Endothelial cell of hepatic sinusoid (primary cell): ENCODE measurements at regions not wholly inside any gene's neighbourhood (a gene's known extent, or its start where the extent isn't known, plus 50 kb on each side); places are given as distances from the start of the nearest gene placed in this dataset.

Source experiments
- in situ Hi-C: cut with HindIII; loops from 2 replicates; pipeline ENCODE4 v1.10.0; 2017; ENCODE audit warnings: low sequenced_read_pairs

DNA sequence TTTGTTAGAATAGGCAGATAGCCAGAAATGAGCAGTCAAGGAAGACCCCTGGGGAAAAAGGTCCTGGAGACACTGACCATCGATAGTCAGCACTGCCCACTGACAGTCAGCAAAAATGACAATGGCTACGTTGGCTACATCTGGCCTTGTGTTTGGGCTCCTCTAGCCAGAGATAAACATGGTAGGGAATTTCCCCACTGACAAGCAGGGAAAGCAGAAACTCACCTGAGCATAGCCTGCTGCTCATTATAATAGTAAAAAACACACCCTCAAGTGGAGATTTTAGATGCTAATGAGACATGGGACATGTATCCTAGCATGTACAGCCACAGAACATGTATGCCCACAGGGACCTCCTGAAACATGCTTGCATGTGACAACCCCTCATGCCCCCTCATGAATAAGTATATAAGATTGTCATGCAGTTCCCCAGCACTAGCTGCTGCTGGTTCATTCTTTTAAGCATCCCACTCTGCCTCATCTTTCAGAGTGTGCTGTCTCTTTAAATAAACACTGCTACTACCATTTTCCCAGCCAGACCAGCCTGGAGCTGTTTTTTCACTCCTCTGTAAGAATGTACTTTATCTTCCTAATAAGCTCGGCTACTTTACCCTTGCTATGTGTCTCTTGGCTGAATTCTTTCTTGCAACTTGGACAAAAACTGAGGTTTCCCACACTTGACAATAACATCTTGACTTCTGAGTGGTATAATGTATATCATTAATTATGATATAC, 550.1 kb upstream of the CDH8 start:
- in situ Hi-C loops = no loop called here

DNA sequence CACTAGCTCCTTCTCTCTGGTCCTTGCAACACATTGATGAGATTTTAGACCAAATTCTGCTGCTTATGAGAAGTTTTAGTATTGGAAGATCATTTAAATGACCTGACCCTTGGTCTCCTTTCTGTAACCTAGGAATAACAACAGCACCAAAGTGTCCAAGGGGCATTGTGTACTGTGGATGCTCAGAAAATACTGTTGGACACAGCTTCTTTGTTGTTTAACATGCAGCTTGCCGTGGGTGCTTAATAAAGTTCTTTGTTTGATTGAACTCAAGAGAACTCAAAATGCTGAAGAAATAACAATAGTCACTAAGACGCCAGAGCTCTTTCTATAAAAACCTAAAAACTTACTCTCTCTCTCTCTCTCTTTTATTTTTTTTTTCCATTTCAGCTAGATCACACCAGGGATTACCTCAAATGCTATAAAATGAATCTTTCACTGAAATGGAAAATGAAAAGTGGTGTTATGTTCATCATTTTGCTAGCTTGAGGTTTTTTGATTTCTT, 548.9 kb upstream of the CDH8 start:
- in situ Hi-C loops = no loop called here

DNA sequence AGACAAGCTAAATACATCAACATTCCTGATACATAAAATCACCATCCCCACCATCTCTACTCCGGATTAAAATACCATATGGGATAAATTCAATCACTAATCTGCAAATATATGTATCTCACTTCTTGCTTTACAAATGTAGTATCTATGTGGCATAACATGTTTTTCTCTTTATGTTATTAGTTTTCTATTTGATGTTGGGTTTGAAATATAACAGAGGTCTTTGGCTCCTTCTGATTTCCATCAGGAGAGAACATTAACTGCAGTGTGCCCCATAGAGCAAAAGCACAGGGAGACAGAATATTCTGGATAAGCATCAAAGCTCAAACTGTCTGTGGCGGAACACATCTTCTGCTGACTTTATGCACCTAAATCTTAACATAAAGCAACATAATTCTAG, 547.2 kb upstream of the CDH8 start:
- in situ Hi-C loops = no loop called here

DNA sequence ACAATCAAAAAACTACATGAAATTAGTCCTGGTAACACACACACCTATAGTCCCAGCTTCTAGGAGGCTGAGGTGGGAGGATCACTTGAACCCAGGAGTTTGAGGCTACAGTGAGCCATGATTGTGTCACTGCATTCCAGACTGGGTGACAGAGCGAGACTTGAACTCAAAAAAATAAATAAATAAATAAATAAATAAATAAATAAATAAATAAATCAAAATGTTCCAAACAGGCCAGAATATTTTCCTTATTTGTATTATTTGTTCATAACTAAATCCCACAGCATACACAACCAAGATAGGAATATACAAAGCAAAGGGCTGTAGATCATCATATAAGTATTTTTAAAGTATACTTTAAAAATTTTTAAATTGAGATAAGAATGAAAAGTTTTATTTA, 537.2 kb upstream of the CDH8 start:
- in situ Hi-C loops = no loop called here

DNA sequence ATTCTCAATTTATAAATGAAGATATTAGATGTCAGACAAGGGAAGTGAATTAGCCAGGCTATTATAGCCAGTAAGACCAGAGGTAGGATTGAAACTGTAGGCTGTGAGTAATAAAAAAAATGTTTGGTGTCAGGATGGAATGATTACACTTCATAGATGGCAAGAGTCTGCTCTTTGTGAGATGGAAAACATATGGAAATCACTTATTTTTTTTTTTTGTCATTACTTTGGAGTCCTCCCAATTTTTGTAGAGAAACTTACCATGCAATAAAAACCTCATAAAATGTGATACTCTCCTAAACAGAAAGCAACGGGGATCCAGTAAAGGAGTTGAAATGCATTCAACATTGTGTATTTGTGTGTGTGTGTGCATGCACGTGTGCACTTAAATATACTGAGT, 532.7 kb upstream of the CDH8 start:
- in situ Hi-C loops = no loop called here

DNA sequence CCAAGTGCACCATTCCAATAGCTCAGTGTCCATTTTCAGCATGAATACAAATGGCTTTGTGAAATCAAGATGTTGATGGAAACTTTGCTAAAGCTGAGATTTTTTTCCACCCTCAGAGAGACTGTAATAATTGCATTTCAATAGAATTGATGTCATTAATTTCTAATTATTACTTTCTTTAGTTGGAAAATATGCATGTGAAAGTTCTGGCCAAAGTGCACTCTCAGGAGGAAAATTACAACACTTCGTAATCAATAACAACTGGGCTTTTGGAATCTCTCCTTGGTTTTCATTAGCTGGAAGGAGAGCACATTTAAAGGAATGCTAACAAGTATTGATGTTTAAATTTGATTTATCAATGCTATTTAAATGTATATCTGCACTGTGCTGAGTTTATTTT, 529.5 kb upstream of the CDH8 start:
- in situ Hi-C loops = no loop called here

DNA sequence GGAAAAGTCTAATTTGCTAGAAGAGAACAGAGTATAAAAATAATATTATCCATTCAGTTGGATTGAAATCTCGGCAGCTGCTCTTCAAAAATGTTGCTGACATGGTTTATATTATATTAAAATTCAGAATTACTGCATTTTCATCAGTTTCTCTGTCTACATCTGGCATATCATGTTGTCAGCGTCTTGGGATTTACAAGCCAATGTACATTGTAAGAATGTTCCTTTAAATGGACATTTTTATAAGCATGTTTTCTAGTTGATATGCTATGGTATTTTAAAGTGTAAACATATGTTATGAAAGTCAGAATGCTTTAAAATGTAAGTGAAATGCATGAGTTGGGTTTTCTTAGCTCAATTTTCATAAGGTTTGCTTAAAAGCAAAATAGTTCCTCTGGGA, 528.1 kb upstream of the CDH8 start:
- in situ Hi-C loops = no loop called here

DNA sequence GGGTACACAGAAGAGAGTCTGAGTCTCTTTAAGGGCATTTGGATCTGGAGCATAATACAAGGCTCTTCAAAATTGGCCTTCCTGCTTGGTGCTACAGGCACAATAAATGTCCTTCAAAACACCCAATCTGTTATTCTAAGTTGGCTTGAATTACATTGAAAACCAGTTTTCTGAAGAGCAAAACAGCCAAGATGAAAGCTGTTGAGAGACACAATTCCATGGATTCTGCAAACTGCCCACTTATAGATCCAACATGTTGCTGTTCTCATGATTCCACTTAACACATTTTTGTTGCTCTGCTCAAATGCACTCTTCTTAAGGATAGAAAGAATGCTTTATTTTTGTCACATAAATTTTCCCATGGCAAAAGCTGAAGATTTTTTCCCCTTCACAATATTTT, 525.9 kb upstream of the CDH8 start:
- in situ Hi-C loops = no loop called here

DNA sequence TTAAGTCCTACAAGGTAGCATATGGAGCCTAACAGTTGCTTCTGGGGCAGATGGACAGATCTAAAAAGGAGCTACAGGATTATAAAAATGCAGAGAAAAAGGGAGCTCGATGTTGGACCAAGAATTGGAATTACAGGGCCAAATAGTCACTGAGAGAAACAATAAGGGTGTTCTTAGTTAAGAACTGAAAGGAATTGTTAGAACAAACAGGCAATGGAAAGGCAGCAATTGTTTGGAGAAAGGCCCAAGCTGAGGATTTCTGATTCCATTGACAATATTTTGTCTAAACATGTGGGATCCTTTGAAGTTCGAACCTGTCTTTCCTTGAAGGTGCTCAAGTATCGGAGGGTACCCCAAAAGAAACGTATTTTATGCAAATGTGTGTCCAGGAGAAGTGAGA, 513.6 kb upstream of the CDH8 start:
- in situ Hi-C loops = no loop called here

DNA sequence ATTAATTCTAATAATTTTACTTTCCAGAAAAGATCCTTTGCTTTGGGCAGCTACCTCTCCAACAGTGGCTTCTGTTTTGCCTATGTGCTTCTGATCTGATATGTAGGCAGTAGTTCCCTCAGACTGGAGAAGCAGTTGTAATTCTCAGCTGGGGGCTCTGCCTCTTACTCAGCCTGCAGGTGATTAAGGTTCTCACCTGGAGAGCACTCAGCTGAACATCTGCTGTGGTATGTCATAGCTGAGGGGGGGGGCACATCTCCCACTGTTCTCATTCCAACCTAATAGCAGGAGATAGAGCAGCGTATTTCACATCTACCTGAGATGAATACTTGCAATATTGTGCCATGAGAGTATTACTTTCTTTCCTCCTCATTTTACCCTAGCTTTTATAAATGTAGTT, 511.9 kb upstream of the CDH8 start:
- in situ Hi-C loops = no loop called here

DNA sequence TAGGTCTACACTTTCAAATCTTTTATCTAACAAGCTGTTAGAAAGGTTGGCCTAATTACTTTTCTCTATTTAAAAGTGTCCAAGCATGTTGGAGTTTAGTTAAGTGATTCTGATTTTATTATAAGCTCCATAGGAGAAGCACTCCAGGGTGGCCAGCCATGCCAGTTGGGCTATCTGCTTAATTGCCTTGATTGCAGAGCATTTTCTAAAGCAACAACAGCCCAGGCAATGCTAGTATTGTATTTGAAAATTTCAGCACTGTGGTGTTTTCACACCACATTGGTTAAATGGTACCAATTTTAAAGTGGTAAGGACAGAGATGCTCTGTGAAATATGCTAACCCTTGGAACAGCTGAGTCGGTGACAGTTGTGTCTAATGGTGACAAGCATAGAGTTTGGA, 510.5 kb upstream of the CDH8 start:
- in situ Hi-C loops = no loop called here

DNA sequence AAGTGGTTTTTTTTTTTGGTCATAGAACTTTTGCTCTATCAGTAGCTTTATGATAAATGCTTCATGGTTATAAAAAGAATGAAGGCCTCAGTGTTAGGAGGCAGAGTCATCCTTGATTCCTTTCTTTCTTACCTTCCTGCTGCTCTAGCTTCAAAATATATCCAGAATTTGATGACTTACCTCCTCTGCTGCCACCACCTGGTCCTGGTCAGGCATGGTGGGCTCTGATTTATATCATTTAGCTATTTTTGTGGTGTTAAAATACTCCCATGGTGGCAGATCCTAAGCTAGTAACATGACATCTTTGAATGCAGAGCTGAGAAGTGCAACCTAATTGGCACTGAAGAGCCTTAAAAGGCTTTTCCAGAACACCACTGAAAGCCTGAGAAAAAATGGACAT, 508.8 kb upstream of the CDH8 start:
- in situ Hi-C loops = no loop called here

DNA sequence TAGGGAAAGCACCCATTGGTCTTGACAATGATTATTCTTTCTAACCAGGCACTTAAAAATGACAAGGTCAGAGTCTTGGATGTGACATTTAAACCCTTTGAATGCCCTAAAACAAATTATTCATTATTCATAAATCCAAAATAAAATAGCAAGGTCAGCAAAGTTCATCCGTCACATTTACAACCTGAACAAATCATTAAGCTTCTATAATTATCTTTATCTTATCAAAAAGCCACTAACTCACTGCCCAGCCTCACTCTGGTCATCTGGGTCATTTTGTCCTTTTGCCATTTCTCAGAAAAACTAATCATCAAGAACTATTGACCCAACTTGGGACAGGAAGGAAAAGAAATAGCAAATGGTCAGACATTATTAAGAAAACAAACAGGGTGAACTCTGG, 507.3 kb upstream of the CDH8 start:
- in situ Hi-C loops = no loop called here

DNA sequence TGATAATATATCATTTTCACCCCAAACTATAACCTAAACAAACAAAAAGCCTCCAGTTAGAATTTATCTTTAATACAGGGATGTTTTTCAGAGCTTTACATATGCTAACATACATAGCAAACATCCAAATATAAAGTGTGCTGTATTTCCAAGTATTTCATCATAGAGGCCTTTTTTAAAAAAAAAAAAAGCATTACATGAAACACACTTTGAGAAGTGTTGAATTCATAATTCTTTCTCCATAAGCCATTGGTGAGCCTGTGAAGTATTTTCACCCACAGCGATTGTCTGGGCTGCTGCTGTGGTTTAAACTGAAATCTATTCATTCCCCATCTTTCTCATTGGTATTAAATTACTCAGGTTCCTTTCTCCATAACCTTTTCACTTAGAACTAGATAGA, 503.4 kb upstream of the CDH8 start:
- in situ Hi-C loops = no loop called here

DNA sequence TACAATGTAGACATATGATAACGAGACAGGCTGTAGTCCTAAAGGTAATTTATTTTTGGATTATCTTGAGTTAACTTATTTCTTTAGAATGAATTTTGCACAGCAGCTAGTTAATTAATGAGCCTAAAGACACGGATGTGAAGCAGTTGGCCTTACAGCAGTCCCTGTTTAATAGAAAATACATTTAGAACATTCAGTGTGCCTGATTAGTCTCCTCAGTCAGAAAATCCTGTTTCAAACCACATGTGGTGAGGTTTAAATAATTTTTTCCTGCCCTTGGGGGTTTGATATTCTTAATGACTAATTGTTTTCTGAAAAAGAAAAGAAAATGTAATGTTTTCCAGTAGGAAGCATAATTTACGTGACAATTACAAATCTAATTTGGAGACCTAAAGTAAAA, 494.2 kb upstream of the CDH8 start:
- in situ Hi-C loops = no loop called here

DNA sequence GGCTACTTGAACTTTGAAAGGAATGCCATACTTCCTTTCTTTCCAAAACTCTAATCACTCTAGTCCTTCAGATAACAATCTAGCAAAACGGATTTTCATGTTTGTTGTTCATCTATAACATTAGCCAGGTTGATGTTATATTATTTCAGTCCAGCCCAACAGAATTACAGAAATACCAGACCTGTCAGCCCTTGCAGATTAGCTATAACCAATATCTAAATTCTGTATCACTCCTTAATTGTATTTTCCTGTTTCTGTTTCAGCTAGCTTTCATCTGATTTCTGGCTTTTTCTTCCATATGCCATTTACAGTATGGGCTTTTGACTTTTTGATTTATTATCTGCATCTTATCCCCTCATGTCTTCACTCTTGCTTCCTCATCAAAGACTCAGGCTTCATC, 479.8 kb upstream of the CDH8 start:
- in situ Hi-C loops = no loop called here

DNA sequence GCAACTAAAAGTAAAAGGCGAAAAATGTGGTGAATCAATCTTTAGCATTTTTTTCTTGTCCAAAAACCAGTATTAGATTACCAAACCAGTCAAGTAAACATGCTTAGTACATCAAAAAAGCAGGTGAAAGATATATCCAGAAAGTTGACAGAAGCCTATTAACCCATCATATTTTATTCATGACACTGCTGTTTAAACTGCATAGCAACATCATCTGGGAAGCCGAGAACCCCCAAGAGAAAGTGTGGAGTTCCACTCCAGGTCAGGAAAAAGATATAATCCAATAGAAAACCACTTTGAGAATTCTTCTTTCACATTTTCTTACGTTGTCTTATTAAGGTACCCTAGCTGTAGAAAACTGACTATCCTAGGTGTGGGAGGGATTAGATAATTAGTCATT, 466.8 kb upstream of the CDH8 start:
- in situ Hi-C loops = no loop called here

DNA sequence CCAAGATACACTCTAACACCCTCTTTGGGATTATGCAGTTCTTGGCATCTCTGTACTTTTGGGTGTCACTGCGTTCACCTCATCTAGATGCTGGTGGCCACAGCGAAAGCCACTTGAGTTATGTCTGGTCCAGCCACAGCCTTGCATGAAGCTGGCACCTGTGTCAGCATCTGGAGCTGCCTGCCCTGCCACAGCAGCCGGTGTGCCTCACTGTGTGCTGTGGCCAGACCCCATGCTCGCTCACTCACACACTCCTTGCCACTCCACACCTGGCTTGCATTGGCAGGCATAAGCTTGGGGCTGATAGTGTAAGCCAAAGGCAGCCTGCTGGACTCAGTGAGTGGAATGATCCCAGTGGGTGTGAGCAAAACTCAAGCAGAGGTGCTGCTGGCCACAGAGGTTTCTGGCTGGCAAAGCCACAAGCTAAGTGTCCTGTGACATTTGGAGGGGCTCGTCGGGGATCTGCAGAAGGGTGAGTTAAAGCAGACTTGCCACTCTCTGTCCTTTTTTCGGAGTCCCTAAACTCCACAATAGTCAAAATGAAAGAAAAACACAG, 442.7 kb upstream of the CDH8 start:
- in situ Hi-C loops = no loop called here

DNA sequence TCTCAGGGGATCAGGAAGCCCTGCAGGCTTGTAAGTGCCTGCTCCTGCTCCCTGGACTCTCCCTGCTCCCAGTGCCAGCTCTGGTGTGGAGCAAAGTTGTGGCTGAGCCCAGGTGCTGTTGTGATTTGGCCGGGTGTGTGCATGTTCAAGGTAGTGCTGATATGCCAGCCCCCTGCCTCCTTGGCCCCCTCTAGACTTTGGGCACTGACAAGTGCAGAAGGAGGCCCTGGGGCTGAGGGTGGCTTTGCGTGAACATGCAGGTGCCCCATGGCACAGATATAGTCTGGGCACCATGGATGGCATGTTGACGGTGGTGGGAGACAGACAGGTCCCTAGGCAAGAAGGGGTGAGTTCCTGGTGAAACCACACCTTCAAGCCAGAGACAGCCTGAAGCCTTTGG, 441.6 kb upstream of the CDH8 start:
- in situ Hi-C loops = no loop called here

DNA sequence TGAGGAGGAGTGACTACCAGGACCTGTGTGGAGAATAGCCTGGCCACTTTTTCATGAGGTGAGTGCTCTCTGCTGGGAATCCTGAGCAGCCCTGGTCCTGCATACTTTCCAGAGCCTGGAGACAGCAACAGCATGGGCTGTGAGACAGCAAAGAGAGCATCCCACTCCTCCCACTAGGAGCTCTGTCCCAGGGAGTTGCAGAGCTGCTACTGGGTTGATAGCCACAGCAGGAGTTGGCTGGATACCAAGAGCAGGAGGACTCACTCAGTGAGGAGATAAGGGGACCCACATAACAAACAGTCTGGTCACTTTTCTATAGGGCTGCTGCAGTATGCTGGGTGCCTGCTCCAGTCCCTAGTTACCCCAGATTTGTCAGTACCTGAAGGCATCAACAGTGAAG, 439.3 kb upstream of the CDH8 start:
- in situ Hi-C loops = no loop called here

DNA sequence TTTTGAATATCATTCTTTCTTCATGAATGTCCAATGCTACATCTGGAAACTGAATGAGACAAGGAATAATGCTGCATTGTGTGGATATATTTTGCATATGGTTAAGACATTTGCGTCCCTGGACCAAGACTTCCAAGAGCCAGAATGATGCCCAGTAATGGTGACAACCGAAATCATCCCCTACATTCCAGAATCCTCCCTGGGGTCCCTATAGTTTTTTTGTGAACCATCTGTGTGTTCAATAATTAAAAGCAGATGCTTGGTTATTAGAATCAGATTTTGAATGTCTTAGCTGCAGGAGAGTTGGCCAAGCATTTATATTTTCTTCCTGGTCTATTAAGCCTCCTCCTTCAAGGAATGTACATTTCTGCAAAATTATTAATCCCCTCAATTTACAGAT, 426.7 kb upstream of the CDH8 start:
- in situ Hi-C loops = no loop called here

DNA sequence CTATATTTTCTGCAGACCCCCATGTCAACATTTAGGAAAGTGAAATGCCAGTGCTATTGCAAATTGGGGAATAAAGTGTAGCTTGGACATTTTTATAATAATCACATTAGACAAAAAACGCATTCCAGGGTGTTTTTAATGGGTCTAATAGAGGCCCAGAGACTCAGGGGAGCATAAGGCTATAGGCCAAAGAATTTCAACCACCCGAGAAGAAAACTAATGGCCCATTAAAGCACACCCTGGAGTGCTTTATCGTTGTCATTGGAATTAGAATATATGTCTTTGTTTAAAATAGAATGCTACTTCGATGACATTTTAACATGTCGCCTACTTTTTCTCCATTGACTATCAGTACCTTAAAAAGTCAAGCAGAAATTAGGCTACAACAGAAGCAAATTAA, 414.1 kb upstream of the CDH8 start:
- in situ Hi-C loops = no loop called here

DNA sequence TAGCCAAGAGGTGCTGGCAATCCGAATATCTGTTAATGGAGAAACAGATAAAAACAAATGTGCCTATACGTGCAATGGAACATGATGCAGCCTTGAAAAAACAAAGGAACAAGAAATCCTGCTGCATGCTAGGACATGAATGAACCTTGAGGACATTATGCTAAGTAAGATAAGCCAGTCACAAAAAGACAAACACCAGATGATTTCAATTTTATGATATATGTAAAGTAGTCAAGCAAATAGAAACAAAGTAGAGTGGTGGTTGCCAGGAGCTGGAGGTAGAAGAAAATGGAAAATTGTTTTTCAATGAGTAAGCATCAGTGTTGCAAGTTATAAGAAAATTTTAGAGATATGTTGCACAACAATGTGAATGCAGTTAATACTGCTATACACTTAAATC, 409.7 kb upstream of the CDH8 start:
- in situ Hi-C loops = no loop called here
